ENCODE measurements at regions not wholly inside any gene's neighbourhood (a gene's known extent, or its start where the extent isn't known, plus 50 kb on each side); places are given as distances from the start of the nearest gene placed in this dataset.
"Not testable (repeated sequence)": the region's sequence is repeated elsewhere in the genome, so short reads cannot be mapped to it uniquely, and the experiment has no call there.

GRCh38 chr14:71396050-71396677 lies 488.9 kb downstream of the PCNX1 start:
- DNase-seq (ENCODE audit: low spot score): no peak

GRCh38 chr14:71397371-71397770 lies 490.1 kb downstream of the PCNX1 start:
- DNase-seq (ENCODE audit: low spot score): no peak

GRCh38 chr14:71398450-71398849 lies 491.2 kb downstream of the PCNX1 start:
- no peak for DNase-seq (ENCODE audit: low spot score)

DNA sequence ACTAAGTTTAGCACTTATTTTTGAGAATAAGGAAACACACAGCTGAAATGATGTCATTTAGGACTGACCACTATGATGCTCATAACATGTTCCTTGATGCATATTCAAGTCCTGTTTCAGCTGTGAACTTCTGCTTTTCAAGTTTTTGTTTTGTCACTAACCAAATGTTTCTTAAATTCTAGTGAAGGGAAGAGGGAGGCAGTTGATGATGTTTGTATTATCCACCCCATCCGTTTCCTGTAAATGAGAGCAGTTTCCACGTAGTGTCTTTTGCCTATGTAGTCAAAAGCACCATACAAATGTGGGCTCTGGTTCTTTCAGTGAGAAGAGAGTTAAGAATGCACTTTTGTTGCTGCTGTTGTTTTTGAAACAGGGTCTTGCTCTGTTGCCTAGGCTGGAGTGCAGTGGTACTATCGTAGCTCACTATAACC lies 491.8 kb downstream of the PCNX1 start:
- DNase-seq (ENCODE audit: low spot score): peak; percentile 52

GRCh38 chr14:71400871-71401321 lies 493.6 kb downstream of the PCNX1 start:
- DNase-seq (ENCODE audit: low spot score): no peak

DNA sequence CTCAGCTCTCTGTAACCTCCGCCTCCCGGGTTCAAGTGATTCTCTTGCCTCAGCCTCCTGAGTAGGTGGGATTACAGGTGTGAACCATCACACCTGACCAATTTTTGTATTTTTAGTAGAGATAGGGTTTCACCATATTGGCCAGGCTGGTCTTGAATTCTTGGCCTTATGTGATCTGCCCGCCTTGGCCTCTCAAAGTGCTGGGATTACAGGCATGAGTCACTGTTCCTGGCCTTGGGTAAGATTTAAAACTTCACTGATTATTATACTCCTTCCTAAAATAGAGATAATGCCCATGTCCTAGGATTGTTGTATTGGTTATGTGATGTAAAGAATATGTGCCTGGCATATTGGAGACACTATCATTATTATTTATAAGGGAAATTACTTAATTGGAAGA lies 495.2 kb downstream of the PCNX1 start:
- not testable (repeated sequence) for DNase-seq (ENCODE audit: low spot score)

DNA sequence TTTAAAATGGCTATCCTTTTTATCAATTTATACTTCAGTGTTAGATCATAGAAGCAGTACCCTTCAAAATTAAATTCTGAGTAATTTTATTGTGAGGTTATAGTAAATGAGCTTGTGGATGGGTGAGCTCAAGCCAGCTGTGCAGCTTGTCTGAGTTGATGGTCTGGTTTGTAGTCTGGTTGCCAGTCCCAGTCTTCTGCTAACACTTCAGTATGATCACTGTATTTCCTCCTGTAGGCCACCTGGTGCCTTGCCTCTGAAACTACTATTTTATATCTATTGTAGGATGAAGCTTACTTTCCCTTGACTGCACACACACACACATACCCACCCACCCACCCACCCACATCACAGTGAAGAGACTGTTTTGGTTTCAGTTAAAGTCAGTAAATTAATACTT lies 496.4 kb downstream of the PCNX1 start:
- peak; percentile 23 for DNase-seq (ENCODE audit: low spot score)

- DNase-seq (ENCODE audit: low spot score): no peak
These were observed 498.4 kb downstream of the PCNX1 start for GRCh38 chr14:71405676-71406075.

DNA sequence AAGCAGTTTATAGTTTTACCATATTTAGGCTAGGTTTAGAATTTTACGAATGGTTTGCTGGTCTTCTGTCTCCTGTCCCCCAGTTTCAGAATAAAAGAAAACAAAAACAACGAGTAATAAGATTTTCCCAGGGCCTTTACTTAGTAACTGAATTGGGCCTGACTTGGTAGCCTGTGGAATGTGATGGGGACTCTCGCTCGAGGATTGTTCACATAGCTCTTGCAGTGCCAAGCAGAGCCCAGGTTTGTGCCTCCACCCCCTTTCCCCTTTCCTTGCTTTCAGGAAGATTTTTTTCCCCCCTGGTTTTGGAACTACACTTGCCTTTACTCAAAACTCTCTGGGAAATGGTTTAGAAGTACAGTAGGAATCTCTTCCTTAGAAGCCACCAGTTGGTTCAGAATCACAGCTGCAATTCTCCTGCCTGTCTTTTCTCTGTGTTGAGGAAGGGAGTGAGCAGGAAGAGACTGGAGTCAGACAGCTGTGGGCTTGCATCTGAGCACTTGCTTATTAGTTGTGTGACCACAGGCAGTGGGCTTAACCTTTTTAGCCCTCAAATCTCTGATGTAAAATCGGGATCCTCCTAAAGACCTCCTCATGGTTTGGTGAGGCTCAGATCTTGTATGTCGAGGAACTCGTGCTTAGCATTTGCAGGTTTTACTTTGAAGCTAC lies 501.2 kb downstream of the PCNX1 start:
- DNase-seq (ENCODE audit: low spot score): no peak

- DNase-seq (ENCODE audit: low spot score): no peak
These were observed 503.5 kb downstream of the PCNX1 start for GRCh38 chr14:71410578-71411284.

- no peak for DNase-seq (ENCODE audit: low spot score)
These were observed 504.0 kb downstream of the PCNX1 start for GRCh38 chr14:71411285-71411595.

- no peak for DNase-seq (ENCODE audit: low spot score)
These were observed 504.5 kb downstream of the PCNX1 start for GRCh38 chr14:71411738-71412137.

DNA sequence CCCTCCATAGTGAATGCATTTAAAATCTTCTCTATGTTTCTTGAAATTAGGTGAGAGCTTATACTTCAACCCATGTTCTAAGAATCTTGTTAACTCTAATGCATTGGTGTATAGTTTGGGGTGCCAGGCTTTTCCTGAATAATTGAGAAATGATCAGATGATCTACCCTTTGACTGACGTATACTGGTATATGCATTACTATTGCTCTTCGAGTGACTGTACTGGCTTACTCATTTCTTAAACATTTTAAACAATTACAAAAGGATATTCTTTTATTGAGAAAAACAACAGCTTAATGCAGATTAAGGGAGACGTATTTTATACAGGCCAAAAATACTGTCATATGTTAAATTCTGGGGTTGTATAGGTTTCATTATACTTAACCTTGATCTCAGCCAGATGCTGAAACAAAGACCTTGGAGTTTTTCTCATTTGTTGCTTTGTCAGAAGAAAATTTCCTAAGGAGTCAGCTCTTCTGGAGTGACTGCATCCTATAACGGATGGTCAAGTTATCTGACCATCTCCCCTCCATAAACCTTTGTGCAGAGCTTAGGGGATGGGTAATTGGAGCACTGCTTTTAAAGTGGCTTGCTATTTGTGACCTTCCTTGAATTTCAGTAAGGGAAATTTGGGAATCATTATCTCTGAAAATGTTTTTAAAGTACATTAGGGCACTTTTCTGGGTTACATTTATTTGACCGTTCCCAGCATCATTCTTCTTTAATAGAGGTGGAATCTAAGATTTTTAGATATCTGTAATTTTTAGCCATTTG lies 507.6 kb downstream of the PCNX1 start:
- no peak for DNase-seq (ENCODE audit: low spot score)

GRCh38 chr14:71415404-71415690 lies 508.1 kb downstream of the PCNX1 start:
- no peak for DNase-seq (ENCODE audit: low spot score)

DNA sequence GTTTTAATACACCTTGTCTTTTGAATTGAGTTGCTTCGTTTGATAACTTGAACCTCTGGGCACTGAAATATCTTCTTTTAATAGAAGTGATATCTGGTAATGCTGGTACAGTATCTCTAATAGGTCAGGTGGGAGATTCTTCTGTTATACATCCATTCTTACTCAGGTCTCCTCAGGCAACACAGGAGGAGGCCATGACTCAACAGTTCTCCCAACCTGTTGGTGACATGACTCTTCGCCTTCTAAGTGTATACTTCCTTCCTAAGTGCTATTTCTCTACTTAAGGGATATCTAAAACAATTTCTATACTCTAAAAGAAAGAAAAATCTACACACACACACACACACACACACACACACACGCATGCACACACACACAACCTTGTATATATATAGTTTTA lies 509.1 kb downstream of the PCNX1 start:
- no peak for DNase-seq (ENCODE audit: low spot score)

GRCh38 chr14:71418532-71419245 lies 511.4 kb downstream of the PCNX1 start:
- no peak for DNase-seq (ENCODE audit: low spot score)

- no peak for DNase-seq (ENCODE audit: low spot score)
These were observed 508.7 kb upstream of the RGS6 start for GRCh38 chr14:71423481-71423880.

DNA sequence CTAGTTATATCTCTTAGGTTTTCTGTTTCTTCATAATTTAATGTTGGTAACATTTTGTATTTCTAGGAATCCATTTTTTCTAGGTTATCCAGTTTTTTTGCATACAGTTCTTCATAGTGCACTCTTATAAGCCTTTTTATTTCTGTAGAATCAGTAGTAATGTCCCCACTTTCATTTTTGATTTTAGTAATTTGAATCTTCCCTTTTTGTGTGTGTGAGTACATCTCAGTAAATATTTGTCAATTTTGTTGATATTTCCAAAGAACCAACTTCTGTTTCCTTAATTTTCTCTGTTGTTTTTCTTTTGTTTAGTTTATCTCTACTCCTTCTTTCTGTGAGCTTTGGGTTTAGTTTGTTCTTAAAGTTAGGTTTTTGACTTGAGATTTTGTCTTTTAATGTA lies 507.3 kb upstream of the RGS6 start:
- DNase-seq (ENCODE audit: low spot score): no peak

GRCh38 chr14:71426001-71426400 lies 506.2 kb upstream of the RGS6 start:
- no peak for DNase-seq (ENCODE audit: low spot score)

GRCh38 chr14:71429902-71430301 lies 502.3 kb upstream of the RGS6 start:
- no peak for DNase-seq (ENCODE audit: low spot score)

- no peak for DNase-seq (ENCODE audit: low spot score)
These were observed 501.9 kb upstream of the RGS6 start for GRCh38 chr14:71430321-71430677.

DNA sequence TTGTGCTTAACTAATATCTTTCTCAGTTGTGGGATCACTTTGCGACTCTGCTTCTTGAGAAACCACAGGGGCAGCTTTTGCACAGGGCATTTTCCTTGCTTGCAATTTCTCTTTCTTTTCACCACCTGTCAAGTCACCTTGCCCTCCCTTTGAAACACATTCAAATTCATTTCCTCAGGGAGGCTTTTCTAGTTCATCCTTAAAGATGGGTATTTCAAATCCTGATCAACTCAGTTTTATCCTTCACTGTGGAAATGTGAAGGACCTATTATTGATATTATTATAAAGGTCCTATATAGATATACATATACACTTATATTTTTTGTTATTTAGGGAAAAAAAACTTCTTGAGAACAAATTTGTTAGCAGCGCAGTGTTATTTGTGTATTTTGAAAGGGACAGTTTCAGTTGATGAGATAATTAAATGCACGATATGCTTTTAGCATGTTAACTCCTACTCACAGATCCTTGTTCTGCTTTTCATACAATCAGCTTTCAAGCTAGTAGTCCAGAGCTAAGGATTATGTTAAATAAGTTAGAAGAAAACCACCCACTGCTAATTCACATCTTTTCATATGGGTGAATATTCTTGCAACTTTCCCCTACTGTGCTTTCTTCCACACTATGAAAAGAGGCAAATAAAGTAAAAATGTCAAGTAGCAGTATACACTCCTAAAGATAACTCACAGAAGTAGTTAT lies 501.4 kb upstream of the RGS6 start:
- no peak for DNase-seq (ENCODE audit: low spot score)
